Right lobe of liver (tissue), 6 donors: ENCODE measurements at regions not wholly inside any gene's neighbourhood (a gene's known extent, or its start where the extent isn't known, plus 50 kb on each side); places are given as distances from the start of the nearest gene placed in this dataset.

Experiments
- ATAC-seq, 4 donors: fragments of 200-7000 bp; cut with Tn5 transposase; one replicate each; pipeline ENCODE4 v1.9.1; 2020; ENCODE audit warnings: mild to moderate bottlenecking in 4 of 4, moderate library complexity in 4 of 4
- DNase-seq, 3 donors: peaks; one replicate each; pipeline ENCODE4 v3.0.0-alpha.2; 2020
- H3K27ac ChIP-seq, 3 donors: fragments of 200-600 bp; one replicate each; pipeline ENCODE4 v1.8.0; 2022
- H3K27me3 ChIP-seq, 2 donors: fragments of 200-600 bp; one replicate each; pipeline ENCODE4 v1.8.0; 2022
- H3K36me3 ChIP-seq, 4 donors: fragments of 200-600 bp; sonication (generic) in 1 of 4; one replicate each; pipeline versions ENCODE4 v1.5.1 to v1.8.0; 2017 to 2022; ENCODE audit warnings: control low read depth in 1 of 4
- H3K4me1 ChIP-seq, 4 donors: fragments of 200-600 bp; sonication (generic) in 1 of 4; one replicate each; pipeline versions ENCODE4 v1.5.1 to v1.8.0; 2017 to 2022; ENCODE audit warnings: control low read depth in 1 of 4
- H3K4me3 ChIP-seq, 3 donors: fragments of 200-600 bp; one replicate each; pipeline ENCODE4 v1.8.0; 2022
- H3K9me3 ChIP-seq, 4 donors: fragments of 200-600 bp; sonication (generic) in 1 of 4; one replicate each; pipeline versions ENCODE4 v1.5.1 to v1.8.0; 2017 to 2022; ENCODE audit warnings: control low read depth in 1 of 4
- POLR2A ChIP-seq: fragments of 450-650 bp; IDR thresholded peaks from one replicate; pipeline ENCODE4 v1.6.1; 2017; ENCODE audit warnings: antibody characterized with exemption, mild to moderate bottlenecking
- WGBS: methylation state at CpG from one replicate; pipeline ENCODE4 v1.1.6; 2018; ENCODE audit warnings: low coverage, low lambda C conversion rate; ENCODE audit not compliant: insufficient coverage; ENCODE audit errors: missing lambda C conversion rate; 5-methylcytosine and 5-hydroxymethylcytosine counted together
- intact Hi-C, 2 donors: fragments of 100-400 bp; cut with DNase I; formaldehyde crosslinking; loops; one replicate each; pipeline versions ENCODE4 v1.11.2 to v1.14.1; 2022
- TF ChIP-seq, protein P1 (sequence below), 4 donors: fragments of 200-600 bp in 3 of 4; fragments of 450-650 bp in 1 of 4; IDR thresholded peaks; one replicate each; pipeline versions ENCODE4 v1.5.1 to v1.8.0; 2016 to 2022; ENCODE audit warnings: antibody characterized with exemption in 4 of 4, mild to moderate bottlenecking in 2 of 4
- donor health status: DM: no; HTN: yes; CAD: no.
- donor health status: DM: no; HTN: no; CAD: no.
- donor health status: DM: no; HTN: no; CAD: no.
- donor health status: DM: no; HTN: yes; CAD: no.
- donor health status: DM: no; HTN: yes; CAD: no.

- Histone ChIP-seq H3K9me3 (no peaks in the 10 kb centered on the region), H3K4me1 (no peaks in the 10 kb centered on the region), H3K36me3 (no peaks in the 10 kb centered on the region), H3K27me3 (no peaks in the 10 kb centered on the region), H3K4me3 (no peak overlapping the region), H3K27ac (no peak overlapping the region)
- no peak for ATAC-seq
- TF ChIP-seq, protein P1, sequence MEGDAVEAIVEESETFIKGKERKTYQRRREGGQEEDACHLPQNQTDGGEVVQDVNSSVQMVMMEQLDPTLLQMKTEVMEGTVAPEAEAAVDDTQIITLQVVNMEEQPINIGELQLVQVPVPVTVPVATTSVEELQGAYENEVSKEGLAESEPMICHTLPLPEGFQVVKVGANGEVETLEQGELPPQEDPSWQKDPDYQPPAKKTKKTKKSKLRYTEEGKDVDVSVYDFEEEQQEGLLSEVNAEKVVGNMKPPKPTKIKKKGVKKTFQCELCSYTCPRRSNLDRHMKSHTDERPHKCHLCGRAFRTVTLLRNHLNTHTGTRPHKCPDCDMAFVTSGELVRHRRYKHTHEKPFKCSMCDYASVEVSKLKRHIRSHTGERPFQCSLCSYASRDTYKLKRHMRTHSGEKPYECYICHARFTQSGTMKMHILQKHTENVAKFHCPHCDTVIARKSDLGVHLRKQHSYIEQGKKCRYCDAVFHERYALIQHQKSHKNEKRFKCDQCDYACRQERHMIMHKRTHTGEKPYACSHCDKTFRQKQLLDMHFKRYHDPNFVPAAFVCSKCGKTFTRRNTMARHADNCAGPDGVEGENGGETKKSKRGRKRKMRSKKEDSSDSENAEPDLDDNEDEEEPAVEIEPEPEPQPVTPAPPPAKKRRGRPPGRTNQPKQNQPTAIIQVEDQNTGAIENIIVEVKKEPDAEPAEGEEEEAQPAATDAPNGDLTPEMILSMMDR (IDR thresholded peaks at IDR 0.05) = no peak
- TF ChIP-seq POLR2A = no peak
- 97% methylated on average over 2 of the region's 2 CpGs for WGBS
- intact Hi-C loops = no loop called here
- no peak for DNase-seq
Measured at GRCh38 chr15:61308437-61308836, 79.3 kb upstream of the RORA start.

DNA sequence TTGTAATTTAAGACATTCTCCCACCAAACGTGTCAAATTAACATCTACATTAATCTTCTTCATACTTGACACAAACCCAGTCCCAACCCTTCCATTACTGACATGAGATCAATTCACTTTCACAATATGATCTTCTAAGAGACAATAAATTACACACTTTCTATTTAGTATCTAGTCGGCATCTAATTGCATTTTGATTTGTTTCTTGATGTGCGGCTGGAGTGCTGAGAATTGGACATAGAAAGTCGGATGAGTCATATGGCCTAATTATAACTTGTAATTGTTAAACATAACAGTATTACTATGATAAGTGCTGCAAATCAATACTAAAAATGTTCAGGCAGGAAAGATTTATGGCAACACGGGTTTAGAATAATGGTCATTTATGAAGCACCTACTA, 78.4 kb upstream of the RORA start:
- H3K27ac ChIP-seq = no peak overlapping the region
- intact Hi-C loops = no loop called here
- 71% methylated on average over 5 of the region's 5 CpGs for WGBS
- no peaks in the 10 kb centered on the region for H3K27me3 ChIP-seq
- no peak for ATAC-seq
- no peak for DNase-seq
- no peaks in the 10 kb centered on the region for H3K4me1 ChIP-seq
- no peaks in the 10 kb centered on the region for H3K36me3 ChIP-seq
- no peak overlapping the region for H3K4me3 ChIP-seq
- TF ChIP-seq, protein P1 (IDR thresholded peaks at IDR 0.05) = no peak
- no peak for TF ChIP-seq POLR2A
- H3K9me3 ChIP-seq = no peaks in the 10 kb centered on the region

DNA sequence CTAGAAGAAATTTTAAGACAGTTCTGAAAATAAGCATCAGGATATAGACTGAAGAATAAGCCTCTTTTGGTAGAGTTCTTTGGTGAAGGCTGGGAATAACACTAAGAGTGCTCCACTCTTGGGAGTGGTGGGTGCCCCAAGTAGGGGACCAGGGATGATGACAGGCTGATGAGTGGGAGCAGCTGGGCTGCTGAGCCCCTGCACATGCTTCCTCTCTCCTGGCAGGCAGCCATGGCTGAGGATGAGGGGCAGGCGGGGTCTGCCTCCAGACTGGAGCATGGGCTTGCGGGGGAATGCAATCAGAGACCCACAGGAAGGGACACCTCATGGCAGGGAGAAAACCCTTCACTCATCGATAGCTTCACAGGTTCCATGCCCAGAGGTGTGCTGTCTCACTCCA, 72.6 kb upstream of the RORA start:
- intact Hi-C loops = no loop called here
- Histone ChIP-seq H3K27me3 (no peaks in the 10 kb centered on the region), H3K4me3 (no peak overlapping the region), H3K4me1 (no peaks in the 10 kb centered on the region), H3K27ac (no peak overlapping the region), H3K9me3 (no peaks in the 10 kb centered on the region), H3K36me3 (no peaks in the 10 kb centered on the region)
- WGBS = no CpG with 5 or more reads among the region's 3 CpGs
- TF ChIP-seq, protein P1 (IDR thresholded peaks at IDR 0.05) = no peak
- TF ChIP-seq POLR2A = no peak
- DNase-seq (no peak), ATAC-seq (no peak)

DNA sequence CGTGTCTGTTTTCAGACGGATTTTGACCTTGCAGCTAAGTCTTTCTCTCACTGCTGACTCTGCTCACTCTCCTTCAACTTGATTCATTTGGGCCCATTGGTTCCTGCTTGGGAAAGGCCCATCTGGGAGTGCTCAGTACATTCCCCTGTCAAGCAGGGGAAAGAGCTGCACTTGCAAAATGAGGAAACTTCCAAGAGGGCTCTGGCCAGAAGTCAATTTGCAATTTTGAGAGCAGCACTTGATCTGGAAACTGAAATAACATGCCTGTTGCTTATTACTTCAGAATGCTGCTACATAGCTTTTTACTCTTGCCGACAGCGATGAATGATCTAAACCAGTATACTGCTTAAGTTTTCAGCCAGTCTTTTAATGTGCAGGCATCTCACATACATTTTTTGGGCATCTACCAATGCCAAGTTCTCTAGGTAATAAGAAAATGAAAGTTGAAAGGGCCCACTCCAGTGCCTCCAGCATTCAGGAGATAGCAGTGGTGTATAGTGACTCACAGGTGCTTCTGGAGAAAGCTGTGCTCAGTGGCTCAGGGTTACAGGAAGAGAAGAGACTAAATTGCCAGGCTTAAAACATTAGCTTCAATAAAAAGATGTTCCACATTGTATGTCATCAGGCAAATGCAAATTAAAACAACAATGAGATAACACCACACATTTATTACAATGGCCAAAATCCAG, 70.1 kb upstream of the RORA start:
- ATAC-seq (no peak), DNase-seq (no peak)
- H3K36me3 ChIP-seq = no peaks in the 10 kb centered on the region
- no peaks in the 10 kb centered on the region for H3K27me3 ChIP-seq
- H3K27ac ChIP-seq = no peak overlapping the region
- 74% methylated on average over 4 of the region's 4 CpGs for WGBS
- no peaks in the 10 kb centered on the region for H3K9me3 ChIP-seq
- no peak for TF ChIP-seq POLR2A
- TF ChIP-seq, protein P1 (IDR thresholded peaks at IDR 0.05) = no peak
- H3K4me1 ChIP-seq = no peaks in the 10 kb centered on the region
- intact Hi-C loops = no loop called here
- H3K4me3 ChIP-seq = no peak overlapping the region

DNA sequence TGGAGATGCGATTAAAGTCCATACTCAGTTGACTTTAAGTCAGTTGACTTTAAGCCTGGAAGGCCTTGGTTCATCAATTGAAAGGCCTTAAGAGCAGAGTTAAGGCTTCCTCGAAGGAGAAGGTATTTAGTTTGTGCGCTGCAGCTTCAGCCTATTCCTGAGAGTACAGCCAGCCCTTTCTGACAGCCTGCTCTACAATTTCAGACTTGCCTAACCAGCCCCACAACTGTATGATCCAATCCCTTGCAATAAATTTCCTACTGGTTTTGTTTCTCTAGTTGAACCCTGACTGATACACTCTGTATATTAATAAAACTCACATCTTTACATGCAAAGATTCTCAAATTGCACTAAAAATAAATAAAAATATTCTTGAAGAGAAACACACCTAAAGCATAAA, 66.1 kb upstream of the RORA start:
- intact Hi-C loops = no loop called here
- ATAC-seq (no peak), DNase-seq (no peak)
- Histone ChIP-seq H3K27me3 (no peaks in the 10 kb centered on the region), H3K4me1 (no peaks in the 10 kb centered on the region), H3K9me3 (no peaks in the 10 kb centered on the region), H3K36me3 (no peaks in the 10 kb centered on the region), H3K4me3 (no peak overlapping the region), H3K27ac (no peak overlapping the region)
- WGBS = 87% methylated on average over 3 of the region's 3 CpGs
- TF ChIP-seq, protein P1 (IDR thresholded peaks at IDR 0.05) = no peak
- no peak for TF ChIP-seq POLR2A
